Retina (tissue), 1 donor: ENCODE measurements at regions not wholly inside any gene's neighbourhood (a gene's known extent, or its start where the extent isn't known, plus 50 kb on each side); places are given as distances from the start of the nearest gene placed in this dataset.

Source experiments
- DNase-seq: peaks from one replicate; pipeline ENCODE4 v3.0.0-alpha.2; 2016

GRCh38 chrX:15914486-15914885 lies 59.9 kb upstream of the AP1S2 start:
- no peak for DNase-seq

- no peak for DNase-seq
Observed at GRCh38 chrX:15913146-15913545, 58.5 kb upstream of the AP1S2 start.

GRCh38 chrX:15911734-15912550 lies 57.3 kb upstream of the AP1S2 start:
- no peak for DNase-seq

GRCh38 chrX:15909605-15910004 lies 55.0 kb upstream of the AP1S2 start:
- DNase-seq: no peak

- no peak for DNase-seq
Observed at GRCh38 chrX:15908603-15909290, 54.1 kb upstream of the AP1S2 start.

GRCh38 chrX:15906041-15906943 lies 51.7 kb upstream of the AP1S2 start:
- no peak for DNase-seq
